Panc1 (cell line): ENCODE measurements at regions not wholly inside any gene's neighbourhood (a gene's known extent, or its start where the extent isn't known, plus 50 kb on each side); places are given as distances from the start of the nearest gene placed in this dataset.

Source experiments
- ATAC-seq: fragments of 200-7000 bp; cut with Tn5 transposase; 2 replicates; pipeline ENCODE4 v1.9.1; 2020; ENCODE audit warnings: mild to moderate bottlenecking, moderate library complexity
- BruUV-seq: library from RNA; stranded (reverse); fragments of 400-500 nt; replicated peaks from 2 replicates; lab custom pipeline; 2021; lab: Mats Ljungman, UMichigan
- CTCF ChIA-PET: fragments of 300-600 bp; sonication (Branson Sonifier 250); formaldehyde crosslinking; loops from one replicate; lab custom pipeline; 2022; ENCODE audit warnings: antibody characterized with exemption; lab: Charles Lee
- POLR2A ChIA-PET: fragments of 300-600 bp; sonication (Branson Sonifier 250); formaldehyde crosslinking; loops from one replicate; lab custom pipeline; 2022; ENCODE audit warnings: antibody characterized with exemption; lab: Charles Lee
- DNase-seq: peaks from one replicate; pipeline ENCODE4 v3.0.0-alpha.2; 2010; ENCODE audit warnings: low read depth, low spot score
- H3K27ac ChIP-seq: 2 replicates; pipeline ENCODE4 v1.5.1; 2011; ENCODE audit warnings: mild to moderate bottlenecking, low read length, inconsistent platforms
- H3K27me3 ChIP-seq: fragments of 200-500 bp; sonication (Bioruptor generic); 2 replicates; pipeline ENCODE4 v1.6.0; 2014; ENCODE audit warnings: low read length, inconsistent platforms; ENCODE audit not compliant: control insufficient read depth, insufficient read depth
- H3K36me3 ChIP-seq: fragments of 200-500 bp; sonication (Bioruptor generic); 2 replicates; pipeline ENCODE4 v1.5.1; 2014; ENCODE audit warnings: inconsistent platforms, mild to moderate bottlenecking, low read length, moderate library complexity; ENCODE audit not compliant: control insufficient read depth, insufficient read depth
- H3K4me1 ChIP-seq: 2 replicates; pipeline ENCODE4 v1.5.1; 2011; ENCODE audit warnings: inconsistent platforms, mild to moderate bottlenecking, low read length, moderate library complexity; ENCODE audit not compliant: control insufficient read depth, insufficient read depth
- H3K4me3 ChIP-seq, 2 experiments: 2 replicates each; pipeline ENCODE4 v1.5.1; 2011 to 2012; ENCODE audit warnings: low read depth in 2 of 2, low read length in 2 of 2, mild to moderate bottlenecking in 2 of 2, inconsistent platforms in 1 of 2, moderate library complexity in 1 of 2
- H3K9me3 ChIP-seq: fragments of 200-500 bp; sonication (Bioruptor generic); 2 replicates; pipeline ENCODE4 v1.5.1; 2014; ENCODE audit warnings: low read depth, mild to moderate bottlenecking, inconsistent platforms, low read length, moderate library complexity; ENCODE audit not compliant: control insufficient read depth, insufficient read depth
- POLR2AphosphoS5 ChIP-seq: IDR thresholded peaks from 2 replicates; pipeline ENCODE4 v1.6.1; 2012; ENCODE audit warnings: mild to moderate bottlenecking, low read depth, low read length, moderate library complexity
- SIN3A ChIP-seq: IDR thresholded peaks from 2 replicates; pipeline ENCODE4 v1.6.1; 2012; ENCODE audit warnings: low read depth, mild to moderate bottlenecking, low read length, moderate library complexity, borderline replicate concordance; ENCODE audit not compliant: insufficient read depth
- TCF7L2 ChIP-seq: IDR thresholded peaks from 2 replicates; pipeline ENCODE4 v1.6.1; 2011; ENCODE audit warnings: mild to moderate bottlenecking, low read depth, low read length, inconsistent platforms
- in situ Hi-C: cut with HindIII; loops from 2 replicates; pipeline ENCODE4 v1.10.0; 2016; ENCODE audit warnings: low sequenced_read_pairs, low pct_unique_long_range_greater_than_20kb
- intact Hi-C: fragments of 100-400 bp; cut with micrococcal nuclease; formaldehyde crosslinking; loops from one replicate; pipeline ENCODE4 v1.10.0; 2022; ENCODE audit not compliant: unreplicated experiment
- TF ChIP-seq, protein P1 (sequence below), 2 experiments: IDR thresholded peaks; 2 replicates each; pipeline ENCODE4 v1.6.1; 2011 to 2012; ENCODE audit warnings: low read depth in 2 of 2, control low read depth in 1 of 2, low read length in 1 of 2, mild to moderate bottlenecking in 1 of 2, moderate library complexity in 1 of 2; ENCODE audit not compliant: insufficient read depth in 1 of 2
- TF ChIP-seq, protein P2 (sequence below): fragments of 450-650 bp; IDR thresholded peaks from 2 replicates; pipeline ENCODE4 v1.5.1; 2017; ENCODE audit warnings: mild to moderate bottlenecking

DNA sequence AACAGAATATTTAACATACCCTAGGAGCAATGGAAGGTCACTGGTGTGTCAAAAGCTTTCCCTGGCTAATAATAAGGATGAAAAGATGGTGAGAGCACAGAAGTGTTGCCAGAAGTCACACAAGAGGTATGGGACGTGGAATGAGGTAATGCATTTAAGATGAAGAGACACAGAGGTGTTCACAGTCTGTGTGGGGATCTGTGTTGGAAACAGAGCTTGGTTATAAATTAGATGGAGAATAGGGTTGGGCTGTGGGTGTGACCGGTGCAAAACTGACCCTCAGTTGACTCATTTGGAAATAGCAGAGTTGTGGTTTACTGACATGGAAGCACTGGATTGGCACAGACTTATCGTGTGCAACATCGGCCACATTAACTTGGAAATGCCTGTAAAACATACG lies 372.5 kb downstream of the SATB2 start:
- no peak overlapping the region for H3K4me3 ChIP-seq
- DNase-seq (no peak), ATAC-seq (no peak)
- H3K27ac ChIP-seq, result no peak overlapping the region
- TF ChIP-seq, protein P1, sequence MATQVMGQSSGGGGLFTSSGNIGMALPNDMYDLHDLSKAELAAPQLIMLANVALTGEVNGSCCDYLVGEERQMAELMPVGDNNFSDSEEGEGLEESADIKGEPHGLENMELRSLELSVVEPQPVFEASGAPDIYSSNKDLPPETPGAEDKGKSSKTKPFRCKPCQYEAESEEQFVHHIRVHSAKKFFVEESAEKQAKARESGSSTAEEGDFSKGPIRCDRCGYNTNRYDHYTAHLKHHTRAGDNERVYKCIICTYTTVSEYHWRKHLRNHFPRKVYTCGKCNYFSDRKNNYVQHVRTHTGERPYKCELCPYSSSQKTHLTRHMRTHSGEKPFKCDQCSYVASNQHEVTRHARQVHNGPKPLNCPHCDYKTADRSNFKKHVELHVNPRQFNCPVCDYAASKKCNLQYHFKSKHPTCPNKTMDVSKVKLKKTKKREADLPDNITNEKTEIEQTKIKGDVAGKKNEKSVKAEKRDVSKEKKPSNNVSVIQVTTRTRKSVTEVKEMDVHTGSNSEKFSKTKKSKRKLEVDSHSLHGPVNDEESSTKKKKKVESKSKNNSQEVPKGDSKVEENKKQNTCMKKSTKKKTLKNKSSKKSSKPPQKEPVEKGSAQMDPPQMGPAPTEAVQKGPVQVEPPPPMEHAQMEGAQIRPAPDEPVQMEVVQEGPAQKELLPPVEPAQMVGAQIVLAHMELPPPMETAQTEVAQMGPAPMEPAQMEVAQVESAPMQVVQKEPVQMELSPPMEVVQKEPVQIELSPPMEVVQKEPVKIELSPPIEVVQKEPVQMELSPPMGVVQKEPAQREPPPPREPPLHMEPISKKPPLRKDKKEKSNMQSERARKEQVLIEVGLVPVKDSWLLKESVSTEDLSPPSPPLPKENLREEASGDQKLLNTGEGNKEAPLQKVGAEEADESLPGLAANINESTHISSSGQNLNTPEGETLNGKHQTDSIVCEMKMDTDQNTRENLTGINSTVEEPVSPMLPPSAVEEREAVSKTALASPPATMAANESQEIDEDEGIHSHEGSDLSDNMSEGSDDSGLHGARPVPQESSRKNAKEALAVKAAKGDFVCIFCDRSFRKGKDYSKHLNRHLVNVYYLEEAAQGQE (IDR thresholded peaks at IDR 0.05; ENCODE audit: insufficient read depth in 1 of 2, low read depth in 2 of 2, low read length in 1 of 2), result no peak
- no peak for TF ChIP-seq POLR2AphosphoS5
- no peak for TF ChIP-seq TCF7L2
- TF ChIP-seq, protein P2, sequence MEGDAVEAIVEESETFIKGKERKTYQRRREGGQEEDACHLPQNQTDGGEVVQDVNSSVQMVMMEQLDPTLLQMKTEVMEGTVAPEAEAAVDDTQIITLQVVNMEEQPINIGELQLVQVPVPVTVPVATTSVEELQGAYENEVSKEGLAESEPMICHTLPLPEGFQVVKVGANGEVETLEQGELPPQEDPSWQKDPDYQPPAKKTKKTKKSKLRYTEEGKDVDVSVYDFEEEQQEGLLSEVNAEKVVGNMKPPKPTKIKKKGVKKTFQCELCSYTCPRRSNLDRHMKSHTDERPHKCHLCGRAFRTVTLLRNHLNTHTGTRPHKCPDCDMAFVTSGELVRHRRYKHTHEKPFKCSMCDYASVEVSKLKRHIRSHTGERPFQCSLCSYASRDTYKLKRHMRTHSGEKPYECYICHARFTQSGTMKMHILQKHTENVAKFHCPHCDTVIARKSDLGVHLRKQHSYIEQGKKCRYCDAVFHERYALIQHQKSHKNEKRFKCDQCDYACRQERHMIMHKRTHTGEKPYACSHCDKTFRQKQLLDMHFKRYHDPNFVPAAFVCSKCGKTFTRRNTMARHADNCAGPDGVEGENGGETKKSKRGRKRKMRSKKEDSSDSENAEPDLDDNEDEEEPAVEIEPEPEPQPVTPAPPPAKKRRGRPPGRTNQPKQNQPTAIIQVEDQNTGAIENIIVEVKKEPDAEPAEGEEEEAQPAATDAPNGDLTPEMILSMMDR, result no peak
- TF ChIP-seq SIN3A, result no peak
- ChIA-PET CTCF (no interaction called here), POLR2A (no interaction called here)
- no peaks in the 10 kb centered on the region for H3K9me3 ChIP-seq
- intact Hi-C loops, result no loop called here
- no TSS peak for BruUV-seq
- no peaks in the 10 kb centered on the region for H3K36me3 ChIP-seq
- no peaks in the 10 kb centered on the region for H3K27me3 ChIP-seq
- H3K4me1 ChIP-seq, result no peaks in the 10 kb centered on the region
- in situ Hi-C loops, result no loop called here

DNA sequence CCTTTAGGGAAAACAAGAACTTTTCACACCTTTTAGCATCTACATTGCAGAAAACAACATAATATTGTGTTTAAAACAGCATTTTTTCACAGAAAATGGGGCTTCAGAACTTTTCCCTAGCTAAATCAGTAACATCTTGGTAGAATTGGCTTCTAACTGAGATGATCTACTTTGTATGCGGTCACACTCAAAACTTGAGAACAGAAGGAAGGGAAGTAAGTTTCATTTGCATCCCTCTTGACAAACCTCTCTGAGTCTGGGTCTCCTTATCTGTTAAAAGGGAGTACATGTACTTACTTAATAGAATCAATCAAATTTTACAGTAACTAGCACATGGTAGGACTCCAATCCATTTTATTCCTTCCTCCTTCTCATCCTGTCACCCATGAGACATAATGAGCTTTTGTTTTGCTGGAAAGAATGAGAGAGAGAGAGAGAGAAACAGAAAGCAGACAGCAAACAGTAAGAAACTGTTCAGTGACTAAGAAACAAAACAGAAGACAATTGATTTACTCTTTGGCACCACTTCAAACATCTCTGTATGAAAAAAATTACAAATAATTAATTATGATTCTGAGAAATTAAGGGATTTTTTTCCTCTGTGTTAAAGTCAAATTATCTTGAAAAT lies 387.3 kb downstream of the SATB2 start:
- no TSS peak for BruUV-seq
- H3K27me3 ChIP-seq, result no peaks in the 10 kb centered on the region
- TF ChIP-seq TCF7L2, result no peak
- TF ChIP-seq POLR2AphosphoS5, result no peak
- TF ChIP-seq, protein P2, result no peak
- TF ChIP-seq, protein P1 (IDR thresholded peaks at IDR 0.05; ENCODE audit: insufficient read depth in 1 of 2, low read depth in 2 of 2, low read length in 1 of 2), result no peak
- TF ChIP-seq SIN3A, result no peak
- no peaks in the 10 kb centered on the region for H3K4me1 ChIP-seq
- no peak for ATAC-seq
- in situ Hi-C loops (no loop called here), intact Hi-C loops (no loop called here)
- H3K4me3 ChIP-seq, result no peak overlapping the region
- CTCF ChIA-PET, result no interaction called here
- DNase-seq, result no peak
- no peaks in the 10 kb centered on the region for H3K36me3 ChIP-seq
- POLR2A ChIA-PET, result no interaction called here
- H3K27ac ChIP-seq, result no peak overlapping the region
- H3K9me3 ChIP-seq, result no peaks in the 10 kb centered on the region
